Prostate gland (tissue), 2 donors: ENCODE measurements at regions not wholly inside any gene's neighbourhood (a gene's known extent, or its start where the extent isn't known, plus 50 kb on each side); places are given as distances from the start of the nearest gene placed in this dataset.
"Not testable (repeated sequence)": the region's sequence is repeated elsewhere in the genome, so short reads cannot be mapped to it uniquely, and the experiment has no call there.

Source experiments
- DNase-seq: peaks from one replicate; pipeline ENCODE4 v3.0.0-alpha.2; 2019; ENCODE audit warnings: low spot score
- H3K27ac ChIP-seq, 2 donors: fragments of 200-600 bp; sonication (generic); 2 replicates each; pipeline ENCODE4 v1.5.1; 2017 to 2019
- H3K27me3 ChIP-seq: fragments of 200-600 bp; sonication (generic); replicated peaks from 2 replicates; pipeline ENCODE4 v1.5.1; 2019; ENCODE audit not compliant: insufficient read depth
- H3K36me3 ChIP-seq, 2 donors: fragments of 200-600 bp; sonication (generic); 1 replicate in 1 of 2; 2 replicates in 1 of 2; pipeline versions ENCODE4 v1.5.1 to v1.8.1; 2017 to 2019
- H3K4me1 ChIP-seq: fragments of 200-600 bp; sonication (generic); replicated peaks from 2 replicates; pipeline ENCODE4 v1.5.1; 2019
- H3K4me3 ChIP-seq, 2 donors: fragments of 200-600 bp; sonication (generic); 2 replicates each; pipeline ENCODE4 v1.5.1; 2017 to 2019
- H3K9me3 ChIP-seq: fragments of 200-600 bp; sonication (generic); 2 replicates; pipeline ENCODE4 v1.5.1; 2017
- WGBS: methylation state at CpG from one replicate; pipeline ENCODE4 v1.1.5; 2018; 5-methylcytosine and 5-hydroxymethylcytosine counted together
- intact Hi-C: fragments of 100-400 bp; cut with DNase I; formaldehyde crosslinking; loops from one replicate; pipeline ENCODE4 v1.14.2; 2022

DNA sequence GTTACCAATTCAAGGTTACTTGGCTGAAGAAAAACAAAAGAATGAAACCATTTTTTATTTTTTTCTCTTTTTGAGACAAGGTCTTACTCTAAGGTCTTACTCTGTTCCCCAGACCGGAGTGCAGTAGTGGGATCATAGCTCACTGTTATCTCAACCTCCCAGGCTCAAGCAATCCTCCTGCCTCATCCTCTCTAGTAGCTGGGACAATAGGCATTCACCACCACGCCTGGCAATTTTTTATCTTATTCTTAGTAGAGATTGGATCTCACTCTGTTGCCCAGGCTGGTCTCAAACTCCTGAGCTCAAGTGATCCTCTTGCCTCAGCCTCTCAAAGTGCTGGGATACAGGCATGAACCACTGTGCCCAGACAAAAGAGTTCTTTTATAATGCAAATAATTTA lies 3732.0 kb upstream of the OR11H1 start:
- H3K36me3 ChIP-seq, H3K27ac ChIP-seq, intact Hi-C loops, H3K4me3 ChIP-seq, H3K9me3 ChIP-seq, H3K4me1 ChIP-seq, DNase-seq, H3K27me3 ChIP-seq: not testable (repeated sequence)
- WGBS: no CpG with 5 or more reads among the region's 2 CpGs

DNA sequence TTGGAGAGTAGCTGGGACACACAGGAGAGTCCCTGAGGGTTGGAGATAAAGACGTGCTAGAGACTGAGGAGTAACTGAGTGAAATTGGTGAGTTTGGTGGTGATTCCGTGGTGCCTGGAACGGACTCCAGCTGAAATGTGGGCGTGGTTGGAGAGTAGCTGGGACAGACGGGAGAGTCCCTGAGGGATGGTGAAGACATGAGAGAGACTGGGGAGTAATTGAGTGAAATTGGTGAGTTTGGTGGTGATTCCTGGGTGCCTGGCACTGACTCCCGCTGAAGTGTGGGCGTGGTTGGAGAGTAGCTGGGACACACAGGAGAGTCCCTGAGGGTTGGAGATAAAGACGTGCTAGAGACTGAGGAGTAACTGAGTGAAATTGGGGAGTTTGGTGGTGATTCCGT lies 3712.5 kb upstream of the OR11H1 start:
- peak; percentile 4 for DNase-seq
- H3K9me3 ChIP-seq, H3K27ac ChIP-seq, H3K4me3 ChIP-seq, H3K4me1 ChIP-seq, H3K27me3 ChIP-seq, intact Hi-C loops, H3K36me3 ChIP-seq: not testable (repeated sequence)
- 100% methylated on average over 1 of the region's 9 CpGs for WGBS

DNA sequence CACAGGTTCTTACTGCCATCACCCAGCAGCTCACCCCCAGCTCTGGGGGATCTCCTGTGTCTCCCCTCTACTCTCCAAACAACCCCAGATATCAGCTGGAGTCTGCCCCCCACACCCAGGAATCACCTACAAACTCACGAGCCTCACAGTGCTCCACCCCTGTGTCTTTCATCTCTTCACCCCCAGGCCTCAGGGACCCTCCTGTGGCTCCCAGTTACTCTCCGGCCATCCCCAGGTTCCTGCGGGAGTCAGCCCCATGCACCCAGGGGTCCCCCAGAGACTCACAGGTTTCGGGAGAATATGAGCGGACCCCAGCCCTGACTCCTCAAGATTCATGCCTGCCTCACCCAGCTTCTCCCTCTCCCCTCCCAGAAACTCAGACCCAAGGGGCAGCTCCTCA lies 3709.1 kb upstream of the OR11H1 start:
- H3K4me1 ChIP-seq, H3K27me3 ChIP-seq, H3K36me3 ChIP-seq, H3K9me3 ChIP-seq, DNase-seq, intact Hi-C loops, H3K4me3 ChIP-seq, H3K27ac ChIP-seq: not testable (repeated sequence)
- WGBS: no CpG with 5 or more reads among the region's 5 CpGs

DNA sequence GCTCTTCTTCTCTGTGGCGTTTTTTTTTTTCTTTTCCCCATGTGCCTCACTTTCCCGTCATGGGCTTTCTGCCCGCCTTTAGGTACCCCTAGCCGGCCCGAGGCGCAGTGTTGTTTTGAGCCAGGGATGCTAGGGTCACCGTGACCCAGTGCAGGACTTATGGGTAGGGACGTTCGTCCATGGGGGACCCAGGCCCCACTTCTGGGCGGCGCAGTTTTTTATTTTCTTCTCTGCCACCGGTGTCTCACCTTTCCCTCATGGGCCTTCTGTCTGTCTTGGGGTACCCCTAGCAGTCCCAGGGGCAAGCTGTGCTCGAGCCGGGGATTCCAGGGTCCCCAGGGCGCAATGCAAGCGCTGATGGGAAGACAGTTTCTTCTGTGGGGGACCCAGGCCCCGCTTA lies 3705.7 kb upstream of the OR11H1 start:
- H3K36me3 ChIP-seq, H3K27ac ChIP-seq, H3K4me3 ChIP-seq, H3K27me3 ChIP-seq, H3K4me1 ChIP-seq, H3K9me3 ChIP-seq, DNase-seq, intact Hi-C loops: not testable (repeated sequence)
- no CpG with 5 or more reads among the region's 17 CpGs for WGBS

DNA sequence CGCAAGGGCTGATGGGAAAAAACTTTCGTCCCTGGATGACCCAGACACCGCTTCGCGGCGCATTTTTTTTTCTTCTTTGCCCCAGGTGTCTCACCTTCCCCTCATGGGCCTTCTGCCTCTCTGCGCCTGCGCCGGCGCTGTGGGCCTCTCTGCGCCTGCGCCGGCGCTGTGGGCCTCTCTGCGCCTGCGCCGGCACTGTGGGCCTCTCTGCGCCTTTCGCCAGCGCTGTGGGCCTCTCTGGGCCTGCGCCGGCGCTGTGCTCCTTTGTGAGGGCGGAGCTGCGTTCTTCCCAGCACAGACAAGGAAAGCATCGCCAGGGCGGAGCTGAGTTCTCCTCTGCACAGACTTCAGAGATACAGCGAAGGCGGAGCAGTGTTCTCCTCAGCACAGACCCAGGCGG lies 3703.0 kb upstream of the OR11H1 start:
- H3K36me3 ChIP-seq, H3K27ac ChIP-seq, H3K4me1 ChIP-seq, H3K9me3 ChIP-seq, H3K4me3 ChIP-seq, H3K27me3 ChIP-seq, DNase-seq, intact Hi-C loops: not testable (repeated sequence)
- WGBS: no CpG with 5 or more reads among the region's 30 CpGs

DNA sequence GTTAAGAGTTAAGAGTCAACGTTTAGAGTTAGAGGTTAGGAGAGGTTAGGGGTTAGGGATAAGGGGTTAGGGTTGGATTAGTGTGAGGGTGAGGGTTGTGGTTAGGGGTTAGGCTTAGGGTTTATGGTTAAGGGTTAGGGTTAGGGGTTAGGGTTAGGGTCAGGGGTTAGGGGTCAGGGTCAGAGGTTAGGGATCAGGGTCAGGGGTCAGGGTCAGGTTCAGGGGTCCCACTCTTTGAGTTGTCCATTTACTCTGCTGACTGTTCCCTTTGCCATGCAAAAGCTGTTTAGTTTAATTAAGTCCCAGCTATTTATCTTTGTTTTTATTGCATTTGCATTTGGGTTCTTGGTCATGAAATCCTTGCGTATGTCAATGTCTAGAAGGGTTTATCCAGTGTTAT lies 3702.0 kb upstream of the OR11H1 start:
- DNase-seq, H3K36me3 ChIP-seq, intact Hi-C loops, H3K27me3 ChIP-seq, H3K4me1 ChIP-seq, H3K27ac ChIP-seq, H3K4me3 ChIP-seq, H3K9me3 ChIP-seq: not testable (repeated sequence)
- 100% methylated on average over 1 of the region's 2 CpGs for WGBS

DNA sequence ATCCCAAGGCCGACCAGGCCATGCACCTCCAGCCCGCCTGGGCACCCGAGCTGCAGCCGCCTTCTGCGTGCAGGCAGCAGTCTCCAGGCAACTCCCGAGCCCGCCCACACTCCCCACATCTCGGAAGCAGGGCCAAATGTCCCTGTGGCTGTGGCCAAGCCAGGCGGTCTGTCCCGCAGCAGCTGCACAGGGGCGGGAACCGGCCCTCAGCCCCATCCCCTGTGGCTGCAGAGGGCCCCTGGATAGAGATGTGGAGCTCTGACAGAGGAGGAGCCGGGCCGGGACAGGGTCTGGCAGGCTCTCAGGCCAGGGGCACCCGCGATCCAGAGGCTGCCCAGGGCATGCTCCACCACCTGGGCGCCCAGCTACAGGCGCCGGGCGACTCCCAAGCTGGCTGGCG lies 3698.6 kb upstream of the OR11H1 start:
- H3K27me3 ChIP-seq, H3K36me3 ChIP-seq, H3K27ac ChIP-seq, intact Hi-C loops, H3K4me1 ChIP-seq, H3K4me3 ChIP-seq, H3K9me3 ChIP-seq: not testable (repeated sequence)
- WGBS: 71% methylated on average over 6 of the region's 21 CpGs
- DNase-seq: peak; percentile 3
